Fibroblast of skin of left quadriceps (primary cell): ENCODE measurements at regions not wholly inside any gene's neighbourhood (a gene's known extent, or its start where the extent isn't known, plus 50 kb on each side); places are given as distances from the start of the nearest gene placed in this dataset.

ENCODE experiments used
- DNase-seq, 2 experiments: peaks; one replicate each; pipeline ENCODE4 v3.0.0-alpha.2; 2013; ENCODE audit warnings: low read depth in 2 of 2

DNA sequence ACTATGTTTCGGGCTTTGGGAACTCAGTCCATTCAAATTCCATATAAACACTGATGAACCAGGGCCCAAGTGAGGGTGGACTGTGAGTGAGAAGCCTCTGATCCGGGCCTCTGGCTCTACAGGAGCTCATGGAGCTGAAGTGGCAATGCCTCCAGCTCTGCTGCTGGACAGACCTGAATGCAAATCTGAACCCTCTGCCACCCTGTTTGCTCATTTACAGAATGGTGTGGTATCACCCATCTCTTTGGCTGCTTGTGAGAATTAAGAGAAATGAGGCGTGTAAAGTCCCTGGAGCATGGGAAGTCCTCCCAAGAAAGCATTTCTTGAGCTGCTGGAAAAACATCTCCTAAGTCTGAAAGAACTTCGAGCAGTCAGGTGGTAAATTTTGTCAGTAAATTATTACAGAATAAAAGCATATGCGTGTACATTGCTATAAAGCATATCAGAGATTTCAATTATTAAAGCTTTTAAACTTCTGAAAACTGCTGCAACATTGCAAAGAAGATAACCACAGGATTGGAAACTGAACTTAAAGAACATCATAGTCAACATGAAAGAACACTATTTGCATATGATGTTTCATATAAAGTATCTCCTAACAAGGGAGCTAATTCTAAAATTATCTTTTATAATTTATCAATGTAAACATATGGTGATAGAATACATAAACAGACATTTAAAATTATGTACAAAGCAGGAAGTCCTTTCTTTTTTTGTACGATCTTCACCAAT lies 369.0 kb downstream of the UQCRFS1 start:
- no peak for DNase-seq

DNA sequence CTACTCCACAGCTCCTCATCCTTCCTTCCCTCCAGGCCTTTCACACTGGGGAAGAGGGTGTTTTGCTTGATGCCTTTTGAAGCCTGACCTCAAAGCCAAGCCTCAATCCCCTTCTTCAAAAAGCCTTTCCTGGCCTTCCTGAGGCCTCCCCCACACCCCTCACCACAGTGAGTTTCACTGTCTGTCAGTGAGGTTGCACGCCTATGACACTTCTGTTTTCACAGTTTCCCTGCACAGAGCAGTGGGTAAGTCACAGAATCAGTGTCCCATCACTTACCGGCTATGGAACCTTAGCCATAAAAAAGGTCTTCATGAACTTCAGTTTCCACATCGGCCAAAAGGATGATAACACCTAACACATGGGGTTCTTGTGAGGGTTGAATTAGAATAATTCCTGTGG lies 371.4 kb downstream of the UQCRFS1 start:
- DNase-seq: no peak

DNA sequence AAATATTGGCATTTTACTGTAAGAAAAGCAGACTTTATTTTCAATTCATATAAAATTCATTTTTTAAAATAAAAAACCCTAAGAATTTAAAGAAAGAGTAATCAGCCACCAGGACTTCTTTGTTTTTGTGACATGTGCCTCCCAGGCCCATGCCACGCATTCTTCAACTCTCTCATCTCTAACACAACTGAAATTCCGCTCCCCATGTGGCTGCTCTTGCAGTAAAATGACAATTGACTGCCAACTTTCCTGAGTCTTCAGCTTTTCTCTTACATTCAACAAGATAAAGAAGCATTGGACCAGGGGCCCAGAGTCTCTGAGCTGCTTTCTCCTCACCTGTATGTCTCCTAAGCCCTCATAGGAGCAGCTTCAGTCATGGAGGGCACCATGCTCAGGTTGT lies 372.1 kb downstream of the UQCRFS1 start:
- DNase-seq: no peak

DNA sequence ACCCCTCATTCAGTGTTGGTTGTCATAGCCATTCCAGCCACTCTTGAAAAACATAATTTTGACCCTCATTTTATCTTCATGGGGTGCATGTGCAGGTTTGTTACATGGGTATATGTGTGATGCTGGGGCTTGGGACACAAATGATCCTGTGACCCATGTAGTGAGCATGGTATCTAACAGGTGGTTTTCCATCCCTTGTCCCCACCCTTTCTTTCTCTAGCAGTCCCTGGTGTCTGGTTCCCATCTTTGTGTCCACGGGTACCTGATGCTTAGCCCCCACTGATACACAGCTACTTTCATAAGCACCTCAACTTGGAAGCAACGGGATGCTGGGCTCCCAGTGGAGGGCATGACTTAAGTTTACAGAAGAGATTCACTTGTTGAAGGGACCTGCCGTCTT lies 373.5 kb downstream of the UQCRFS1 start:
- DNase-seq: no peak

DNA sequence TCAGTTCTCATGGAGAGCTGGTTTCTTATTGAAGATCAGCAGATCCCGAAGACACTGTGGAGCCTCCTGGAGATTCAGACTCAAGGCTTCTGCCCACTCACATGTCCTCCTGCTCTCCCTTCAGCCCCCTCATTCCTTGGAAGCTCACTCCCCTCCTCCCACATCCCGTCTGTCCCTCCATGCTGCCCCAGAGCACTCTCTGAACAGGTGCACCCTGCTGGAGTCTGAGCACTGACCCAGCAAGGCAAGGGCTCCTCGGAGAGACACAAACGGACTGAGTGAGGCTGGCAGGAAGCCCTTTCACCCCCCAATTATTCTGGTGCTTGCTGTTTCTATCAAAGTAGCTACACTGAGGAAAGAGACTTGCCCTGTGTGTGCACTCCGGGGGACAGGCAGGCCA lies 374.0 kb downstream of the UQCRFS1 start:
- no peak for DNase-seq

DNA sequence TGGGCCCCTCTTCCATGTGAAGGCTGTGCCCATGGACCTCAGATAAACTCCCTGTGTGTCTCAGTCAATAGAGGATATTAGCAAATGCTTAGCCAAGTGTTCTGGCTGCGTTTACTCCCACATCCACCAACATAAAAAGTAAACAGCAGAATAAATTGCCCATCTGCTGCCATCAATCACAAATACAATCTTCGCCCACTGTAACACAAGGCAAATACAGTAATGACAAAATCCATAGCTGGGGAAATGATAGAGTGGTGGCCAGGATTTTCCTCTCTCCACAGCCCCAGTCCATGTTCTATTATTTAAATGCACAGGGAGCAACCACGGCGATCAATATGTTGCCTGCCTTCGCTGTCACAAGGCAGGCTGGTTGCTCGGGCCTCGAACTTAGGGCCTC lies 376.5 kb downstream of the UQCRFS1 start:
- no peak for DNase-seq

DNA sequence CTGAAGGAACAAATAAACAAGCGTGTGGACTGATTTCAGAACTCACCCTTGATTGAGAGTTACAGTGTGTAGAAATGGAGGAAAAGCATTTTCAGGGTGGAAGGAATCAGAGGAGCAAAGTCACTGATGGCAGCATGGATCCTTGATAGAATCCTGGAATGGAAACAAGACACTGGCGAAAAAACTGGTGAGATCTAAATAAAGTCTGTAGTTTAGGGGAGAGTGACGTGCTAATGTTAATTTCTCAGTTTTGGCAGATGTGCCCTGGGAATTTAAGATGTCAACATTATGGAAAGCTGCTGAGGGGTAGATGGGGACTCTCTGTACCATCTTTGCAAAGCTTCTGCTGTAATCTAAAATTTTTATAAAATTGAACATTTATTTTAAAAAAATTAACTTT lies 378.0 kb downstream of the UQCRFS1 start:
- DNase-seq: no peak

DNA sequence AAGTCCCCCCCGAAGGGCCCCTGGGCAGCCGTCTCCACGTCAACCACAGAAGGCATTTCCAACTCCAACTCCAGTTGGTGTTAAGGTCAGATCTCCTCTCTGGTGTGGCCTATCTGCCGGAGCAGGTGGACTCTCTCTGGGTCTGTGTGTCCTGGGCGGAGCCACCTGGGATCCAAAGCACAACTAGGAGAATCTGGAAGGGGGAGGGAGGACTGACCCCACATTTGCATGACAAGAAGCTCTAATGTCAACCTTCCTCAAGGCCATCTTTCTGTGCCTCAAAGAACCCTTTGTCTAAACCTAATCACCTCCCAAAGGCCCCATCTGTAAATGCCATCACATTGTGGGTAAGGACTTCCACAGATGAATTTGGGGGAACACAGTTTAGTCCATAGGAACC lies 381.5 kb downstream of the UQCRFS1 start:
- no peak for DNase-seq

DNA sequence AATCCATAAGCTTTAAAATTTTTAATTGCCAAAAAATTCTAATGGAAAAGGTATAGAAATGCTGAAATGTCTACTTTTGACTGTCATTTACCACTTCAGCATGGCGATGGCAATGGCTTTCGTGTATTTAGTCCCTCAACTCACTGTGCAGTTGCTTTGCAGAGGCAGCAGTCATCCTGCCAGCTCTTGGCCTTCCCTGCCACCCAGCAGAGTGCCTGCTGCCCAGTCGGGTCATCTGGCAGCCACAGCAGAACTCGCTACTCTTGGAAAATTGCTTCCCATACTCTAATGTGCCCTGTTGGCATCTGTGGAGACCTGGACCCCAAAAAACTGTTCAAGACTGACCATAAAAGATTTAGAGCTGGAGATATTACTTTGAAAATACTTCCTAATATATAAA lies 383.2 kb downstream of the UQCRFS1 start:
- DNase-seq: no peak

DNA sequence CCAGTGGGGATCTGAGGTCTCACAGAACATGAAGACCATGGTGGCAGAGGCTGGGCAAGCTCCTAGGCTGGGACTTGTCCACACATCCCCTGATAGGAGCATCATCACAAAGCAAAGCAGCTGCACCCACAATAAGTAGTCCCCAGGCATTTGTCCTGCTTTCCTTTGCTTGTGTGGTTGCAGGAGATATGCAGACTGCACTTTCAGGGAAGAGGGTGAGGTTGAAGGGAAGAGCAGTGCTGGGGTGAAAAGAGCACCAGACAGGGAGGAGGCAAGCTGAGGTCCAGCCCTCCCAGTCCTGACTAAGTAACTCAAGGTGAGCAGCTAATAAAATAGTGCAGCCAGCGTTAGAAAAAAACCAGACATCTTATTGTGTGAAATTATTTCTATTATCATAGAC lies 383.6 kb downstream of the UQCRFS1 start:
- no peak for DNase-seq

DNA sequence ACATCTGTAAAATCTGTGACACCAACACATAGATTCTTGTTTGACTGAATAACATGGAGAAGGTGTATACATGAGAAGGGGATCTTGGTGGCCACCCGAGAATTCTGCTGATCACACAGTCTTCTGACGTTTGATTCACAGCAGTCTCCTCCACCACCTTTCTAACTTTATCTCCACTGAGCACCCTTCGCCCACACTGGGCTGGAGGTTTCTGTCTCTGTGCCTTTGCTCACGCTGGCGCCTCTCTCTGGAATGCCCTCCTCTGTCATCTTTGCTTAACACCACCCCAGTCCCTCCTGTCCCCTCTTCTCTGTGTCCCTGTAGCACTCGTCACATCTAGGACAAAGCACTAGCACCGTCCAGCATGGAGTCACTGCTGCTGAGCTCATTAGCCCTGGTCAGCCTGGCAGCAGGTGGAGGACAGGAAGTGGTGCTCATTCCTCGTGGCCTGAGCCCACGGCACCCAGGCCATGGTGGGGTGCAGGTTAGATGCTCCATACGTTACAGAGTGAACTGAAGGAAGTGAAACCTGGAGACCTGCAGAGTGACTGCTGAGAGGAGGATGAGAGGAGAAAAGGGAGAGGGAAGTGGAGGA lies 384.6 kb downstream of the UQCRFS1 start:
- no peak for DNase-seq

DNA sequence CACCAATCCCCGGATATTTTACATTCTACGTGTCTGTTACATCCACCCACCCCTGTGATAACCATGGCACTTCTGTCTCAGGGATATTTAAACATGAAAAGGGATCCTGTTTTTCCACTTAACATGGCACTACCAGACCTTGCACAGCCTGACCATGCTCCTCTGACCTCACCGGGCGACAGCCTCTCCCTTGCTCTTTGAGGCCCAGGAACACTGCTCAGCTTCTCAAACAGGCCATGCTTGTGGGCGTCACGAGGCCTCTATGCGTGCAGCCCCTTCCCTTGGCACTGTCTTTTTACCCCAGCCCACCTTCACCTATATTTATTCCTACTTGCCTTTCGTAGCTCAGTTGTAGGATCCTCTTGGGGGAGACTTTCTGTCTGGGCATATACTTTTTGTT lies 385.6 kb downstream of the UQCRFS1 start:
- DNase-seq: no peak

DNA sequence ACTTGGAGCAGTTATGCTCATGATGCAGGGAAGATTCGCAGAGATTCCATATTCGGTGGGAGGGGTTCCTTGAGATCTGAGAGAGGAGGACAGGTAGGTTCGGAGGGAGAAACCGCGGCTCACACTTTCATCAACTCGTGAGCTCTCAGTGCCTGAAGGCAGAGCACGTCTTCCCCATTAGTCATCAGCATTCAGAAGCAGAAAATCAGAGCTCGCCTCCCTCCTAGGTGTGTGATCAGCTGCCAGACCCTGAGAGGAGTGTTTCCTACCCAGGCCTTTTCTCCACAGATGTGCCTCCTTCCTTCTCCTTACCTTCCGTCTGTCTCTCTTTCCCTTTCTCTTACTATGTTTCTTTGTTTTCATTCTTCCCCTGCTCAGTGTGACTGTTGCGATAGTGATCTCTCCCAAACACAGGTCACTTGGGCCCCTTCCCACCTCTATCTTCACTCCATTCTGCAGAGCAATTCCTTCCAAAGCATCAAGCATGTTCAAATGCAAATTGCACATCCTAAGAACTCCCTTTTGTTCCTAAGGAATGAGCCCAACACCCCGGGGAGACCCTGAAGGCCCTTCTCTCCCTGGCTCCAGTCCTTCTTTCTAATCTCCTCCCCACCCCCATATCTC lies 389.5 kb downstream of the UQCRFS1 start:
- no peak for DNase-seq

DNA sequence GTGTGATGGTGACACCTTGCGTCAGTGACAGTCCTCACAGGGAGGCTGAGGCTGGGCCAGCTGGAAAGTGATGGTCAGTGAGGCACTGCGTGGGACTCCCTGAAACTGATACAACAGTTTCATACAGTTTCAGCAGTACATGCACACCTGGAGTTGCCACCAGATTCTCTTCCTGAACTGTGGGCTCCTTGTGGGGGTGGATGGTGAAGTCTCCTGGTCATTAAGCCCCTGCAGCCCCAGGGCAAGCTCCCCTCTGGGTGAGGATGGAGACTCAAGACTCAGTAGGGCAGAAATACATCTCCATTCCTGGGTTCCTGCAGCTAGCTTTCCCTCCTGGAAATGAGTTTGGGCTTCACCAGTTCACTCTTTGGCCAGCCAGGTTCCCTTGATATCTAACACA lies 392.7 kb downstream of the UQCRFS1 start:
- DNase-seq: no peak

DNA sequence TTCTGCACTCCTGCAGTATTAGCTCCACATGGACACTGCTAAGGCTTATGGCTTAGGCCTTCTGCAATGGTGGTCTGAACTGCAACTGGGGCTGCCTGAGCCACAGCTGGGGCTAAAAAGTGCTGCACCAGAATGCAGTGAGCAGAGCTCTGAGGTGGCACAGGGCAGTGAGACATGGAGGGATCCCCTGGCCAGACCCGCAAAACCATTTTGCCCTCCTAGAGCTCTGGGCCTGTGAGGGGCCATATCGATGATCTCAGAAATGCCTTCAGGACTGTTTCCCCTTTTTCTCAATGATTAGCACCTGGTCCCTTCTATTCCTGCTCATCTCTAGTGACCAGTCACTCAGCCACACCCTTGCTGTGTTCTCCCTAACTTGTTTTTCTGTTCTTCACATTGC lies 397.7 kb downstream of the UQCRFS1 start:
- no peak for DNase-seq

DNA sequence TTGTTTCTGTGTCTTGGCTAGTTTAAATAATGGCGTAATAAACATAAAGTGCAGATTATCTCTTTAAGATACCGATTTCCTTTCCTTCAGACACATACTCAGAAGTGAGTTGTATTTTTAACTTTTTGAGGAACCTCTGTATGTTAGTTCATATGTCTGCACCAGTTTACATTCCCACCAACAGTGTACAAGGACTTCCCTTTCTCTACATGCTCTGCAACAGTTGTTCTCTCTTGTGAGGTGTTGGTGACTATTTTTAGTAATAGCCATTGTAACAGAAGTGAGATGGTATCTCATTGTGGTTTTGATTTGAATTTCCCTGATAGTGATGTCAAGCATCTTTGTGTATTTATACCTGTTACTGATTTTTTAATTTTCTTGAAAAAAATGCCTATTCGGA lies 418.6 kb downstream of the UQCRFS1 start:
- DNase-seq: no peak

DNA sequence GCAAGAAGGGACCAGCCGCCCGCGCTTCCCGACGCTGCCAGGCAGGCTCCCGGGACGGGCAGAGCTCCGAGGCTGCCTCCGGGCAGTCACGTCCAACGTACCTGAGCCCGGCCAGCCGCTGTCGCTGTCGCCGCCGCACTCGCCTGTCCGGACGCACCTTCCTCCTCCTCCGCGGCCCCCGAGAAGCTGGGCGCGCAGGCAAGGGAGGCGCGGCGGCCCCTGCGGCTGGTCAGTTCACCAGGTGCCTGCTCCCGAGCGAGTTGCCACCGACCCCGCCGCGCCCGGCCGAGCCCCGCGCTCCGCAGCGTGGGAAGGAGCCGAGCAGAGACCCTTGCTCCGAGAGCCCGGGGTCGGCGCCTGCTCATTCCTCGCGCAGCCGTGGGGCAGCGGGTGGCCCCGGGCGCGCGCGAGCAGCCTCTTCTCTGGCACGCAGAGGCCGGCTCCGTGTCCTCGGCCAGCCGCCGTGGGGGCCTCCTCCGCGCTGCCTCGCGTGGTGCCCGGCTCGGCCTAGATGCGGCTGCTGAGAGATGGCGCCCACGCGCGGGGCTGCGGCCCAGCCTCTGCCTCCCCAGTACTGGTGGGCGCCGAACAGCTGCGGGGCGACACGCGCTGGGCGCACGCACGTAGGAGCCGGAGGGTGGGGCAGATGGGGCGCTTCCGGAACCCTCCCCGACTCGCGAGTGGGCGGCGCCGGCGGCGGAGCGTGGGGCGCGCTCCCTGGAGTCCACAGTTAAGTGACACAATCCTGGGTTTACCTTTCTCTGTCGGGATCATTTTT lies 419.4 kb downstream of the UQCRFS1 start:
- DNase-seq: no peak

DNA sequence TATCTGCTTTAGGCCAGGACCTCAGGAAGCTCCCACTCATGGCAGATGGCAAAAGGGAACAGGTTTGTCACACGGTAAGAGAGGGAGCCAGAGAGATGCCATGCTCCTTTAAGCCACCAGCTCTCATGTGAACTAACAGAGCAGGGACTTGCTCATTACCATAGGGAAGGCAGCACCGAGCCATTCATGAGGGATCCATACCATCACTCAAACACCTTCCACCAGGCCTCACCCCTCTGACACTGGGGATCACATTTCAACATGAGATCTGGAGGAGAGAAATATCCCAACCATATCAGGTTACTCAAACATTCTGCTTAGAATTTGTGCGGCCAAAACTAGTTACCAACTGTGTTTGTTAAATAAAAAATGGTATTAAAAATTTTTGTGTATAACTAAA lies 427.0 kb downstream of the UQCRFS1 start:
- no peak for DNase-seq

DNA sequence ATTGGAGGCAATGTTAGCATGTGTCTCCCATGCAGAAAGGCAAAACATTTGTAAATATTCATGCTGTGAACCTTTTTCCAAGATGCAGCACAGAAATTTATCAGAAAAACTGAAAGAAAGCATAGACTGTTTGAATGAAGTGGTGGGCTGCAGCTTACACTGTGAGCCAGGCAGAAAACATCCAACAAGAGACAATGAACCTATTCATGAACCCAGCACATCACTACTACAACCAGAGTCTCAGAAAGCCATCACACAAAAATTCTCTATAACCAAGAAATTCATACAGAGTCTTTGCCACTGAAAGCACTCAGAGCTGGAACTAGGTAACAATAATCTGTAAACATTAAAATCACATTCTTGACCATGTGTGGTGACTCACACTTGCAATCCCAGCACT lies 448.9 kb downstream of the UQCRFS1 start:
- DNase-seq: no peak

DNA sequence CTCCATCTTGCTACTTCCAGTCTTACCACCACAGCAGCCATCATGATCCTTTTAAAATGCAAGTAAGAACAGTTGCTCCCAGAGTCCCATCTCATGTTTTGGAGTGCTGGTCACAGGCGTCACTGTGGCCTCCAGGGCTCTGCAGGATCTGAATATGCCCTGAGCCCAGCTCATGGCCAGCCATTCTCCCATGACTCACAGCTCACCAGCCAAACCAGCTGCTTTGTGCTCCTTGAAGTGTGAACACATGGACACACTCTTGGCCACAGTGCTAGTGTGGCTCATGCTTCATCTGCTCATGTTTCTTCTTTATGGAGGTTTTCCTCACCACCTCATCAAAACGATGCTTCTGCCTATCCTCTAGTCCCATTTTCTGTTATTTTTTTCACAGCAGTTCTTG lies 466.5 kb downstream of the UQCRFS1 start:
- DNase-seq: no peak

DNA sequence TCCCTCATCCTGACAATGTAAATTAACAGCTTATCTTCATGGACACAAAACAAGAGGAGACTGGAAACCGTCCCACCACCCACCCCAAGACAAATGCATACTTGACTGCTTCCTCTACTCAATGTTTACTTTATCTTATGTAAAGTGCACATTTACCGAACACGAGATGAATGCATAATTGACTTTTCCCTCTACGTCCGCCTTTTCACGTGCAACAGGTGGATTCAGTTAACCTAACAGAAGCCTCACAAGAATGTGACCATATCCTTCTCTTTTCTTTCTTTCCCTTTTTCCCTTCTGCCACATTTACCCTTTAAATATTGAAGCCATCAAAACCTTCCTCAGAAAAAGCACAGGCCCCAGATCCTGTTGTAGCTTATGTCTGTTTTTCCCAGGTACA lies 468.0 kb downstream of the UQCRFS1 start:
- DNase-seq: no peak

DNA sequence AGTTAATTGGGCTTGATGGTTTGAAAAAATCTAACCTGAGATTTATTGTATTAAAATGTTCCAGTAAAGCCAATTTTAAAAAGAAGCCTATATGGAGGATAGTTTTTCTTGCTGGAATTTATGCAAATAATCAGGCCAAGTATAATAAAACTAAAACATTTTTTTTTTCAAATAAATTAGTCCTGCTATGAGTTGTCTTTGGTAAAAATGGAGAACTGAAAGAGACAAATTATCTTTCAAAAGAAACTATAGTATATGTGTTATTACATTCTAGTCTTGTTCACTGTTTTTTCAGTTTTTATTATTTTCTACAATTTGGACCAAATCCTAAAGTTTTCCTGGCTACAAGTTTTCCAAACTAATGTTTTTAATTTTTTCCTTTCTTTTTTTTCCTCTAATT lies 468.9 kb downstream of the UQCRFS1 start:
- DNase-seq: no peak
